K562 (cell line): ENCODE measurements at regions not wholly inside any gene's neighbourhood (a gene's known extent, or its start where the extent isn't known, plus 50 kb on each side); places are given as distances from the start of the nearest gene placed in this dataset.

ENCODE experiments used
- ATAC-seq: fragments of 200-7000 bp; cut with Tn5 transposase; 3 replicates; pipeline ENCODE4 v1.9.1; 2020; ENCODE audit warnings: moderate library complexity
- BruUV-seq: library from RNA; stranded (reverse); fragments of 400-500 nt; replicated peaks from 2 replicates; lab custom pipeline; 2021; lab: Mats Ljungman, UMichigan
- CTCF ChIA-PET: fragments of 300-600 bp; formaldehyde crosslinking; extraction: SDS; loops from one replicate; lab custom pipeline; 2021; ENCODE audit warnings: low intra/inter-chr PET ratio; lab: Yijun Ruan, JAX
- POLR2A ChIA-PET: fragments of 300-600, 350-650 bp; sonication (Branson Sonifier 250); formaldehyde crosslinking; extraction: SDS; loops from one replicate; lab custom pipeline; 2021; ENCODE audit warnings: antibody characterized with exemption, inconsistent platforms; lab: Yijun Ruan, JAX
- DNase-seq, 4 experiments: peaks; one replicate each; pipeline versions ENCODE4 v3.0.0 to v3.0.0-alpha.2; 2011 to 2018; ENCODE audit warnings: low spot score in 3 of 4, mixed read lengths in 3 of 4; ENCODE audit errors: extremely low read depth in 1 of 4
- FAIRE-seq: peaks from 2 replicates; lab custom pipeline; 2011; peaks lifted over from hg19 to GRCh38; lab: Jason Lieb, UNC
- H2AFZ ChIP-seq: 2 replicates; pipeline ENCODE4 v1.6.0; 2011; ENCODE audit warnings: low read depth, low read length, control low read depth, inconsistent platforms
- H3K27ac ChIP-seq: fragments of 200-600 bp; 3 replicates; pipeline ENCODE4 v1.8.0; 2011; ENCODE audit warnings: low read depth, mild to moderate bottlenecking, control low read depth, inconsistent platforms, low read length, moderate library complexity, mixed read lengths; ENCODE audit errors: extremely low read depth
- H3K27me3 ChIP-seq, 2 experiments: fragments of 300-600 bp in 1 of 2; 2 replicates in 1 of 2; 3 replicates in 1 of 2; pipeline versions ENCODE4 v1.6.0 to v1.8.0; 2011; ENCODE audit warnings: inconsistent platforms in 2 of 2, low read length in 2 of 2, mild to moderate bottlenecking in 1 of 2, mixed read lengths in 1 of 2, moderate library complexity in 1 of 2; ENCODE audit not compliant: control insufficient read depth in 2 of 2, insufficient read depth in 2 of 2
- H3K36me3 ChIP-seq: fragments of 300-600 bp; 3 replicates; pipeline ENCODE4 v1.8.0; 2011; ENCODE audit warnings: mild to moderate bottlenecking, low read length, inconsistent platforms; ENCODE audit not compliant: control insufficient read depth, insufficient read depth
- H3K4me1 ChIP-seq, 2 experiments: fragments of 200-600 bp in 1 of 2; replicated peaks in 1 of 2; 2 replicates in 1 of 2; 3 replicates in 1 of 2; pipeline versions ENCODE4 v1.5.1 to v1.8.0; 2011; ENCODE audit warnings: inconsistent platforms in 2 of 2, low read length in 2 of 2, mild to moderate bottlenecking in 1 of 2, mixed read lengths in 1 of 2, moderate library complexity in 1 of 2; ENCODE audit not compliant: control insufficient read depth in 2 of 2, insufficient read depth in 2 of 2
- H3K4me2 ChIP-seq: 2 replicates; pipeline ENCODE4 v1.6.1; 2011; ENCODE audit warnings: low read length, control low read depth, inconsistent platforms, mixed read lengths; ENCODE audit not compliant: insufficient read depth
- H3K4me3 ChIP-seq: fragments of 200-600 bp; sonication (generic), shearing (Covaris generic); 2 replicates; pipeline ENCODE4 v1.5.1; 2016; ENCODE audit warnings: control low read depth, inconsistent platforms
- H3K79me2 ChIP-seq: fragments of 200-600 bp; 3 replicates; pipeline ENCODE4 v1.8.0; 2011; ENCODE audit warnings: low read length, inconsistent platforms; ENCODE audit not compliant: control insufficient read depth, insufficient read depth
- H3K9ac ChIP-seq, 2 experiments: 2 replicates each; pipeline versions ENCODE4 v1.6.0 to v1.6.1; 2011; ENCODE audit warnings: low read depth in 2 of 2, low read length in 2 of 2, control low read depth in 1 of 2, inconsistent platforms in 1 of 2, mild to moderate bottlenecking in 1 of 2, mixed read lengths in 1 of 2; ENCODE audit not compliant: insufficient read depth in 1 of 2
- H3K9me1 ChIP-seq: one replicate; pipeline ENCODE4 v1.6.0; 2011; ENCODE audit warnings: inconsistent platforms, mild to moderate bottlenecking, low read length, moderate library complexity; ENCODE audit not compliant: control insufficient read depth, insufficient read depth
- H3K9me3 ChIP-seq: replicated peaks from 2 replicates; pipeline ENCODE4 v1.5.1; 2011; ENCODE audit warnings: low read depth, low read length, inconsistent platforms; ENCODE audit not compliant: control insufficient read depth, insufficient read depth
- H4K20me1 ChIP-seq: replicated peaks from 2 replicates; pipeline ENCODE4 v1.6.1; 2011; ENCODE audit warnings: low read length, inconsistent platforms, mixed read lengths; ENCODE audit not compliant: control insufficient read depth, insufficient read depth
- CBFA2T3 ChIP-seq: fragments of 450-650 bp; IDR thresholded peaks from 2 replicates; pipeline ENCODE4 v1.6.1; 2017
- CBX3 ChIP-seq, 2 experiments: IDR thresholded peaks; 1 replicate in 1 of 2; 2 replicates in 1 of 2; pipeline ENCODE4 v1.6.1; 2012; ENCODE audit warnings: inconsistent platforms in 2 of 2, low read length in 2 of 2, borderline replicate concordance in 1 of 2, control low read depth in 1 of 2
- CEBPG ChIP-seq, 3 experiments: fragments of 200-800 bp in 1 of 3; sonication (Bioruptor generic) in 1 of 3; sonication (generic) in 1 of 3; formaldehyde crosslinking in 1 of 3; IDR thresholded peaks in 2 of 3; conservative IDR thresholded peaks in 1 of 3; 2 replicates each; pipeline versions ENCODE4 v1.6.1 to v1.8.0; 2016 to 2022; ENCODE audit warnings: missing compliant biosample characterization in 2 of 3, missing genetic modification characterization in 2 of 3, mild to moderate bottlenecking in 1 of 3, missing genetic modification reagents in 1 of 3
- HDAC6 ChIP-seq: IDR thresholded peaks from 2 replicates; pipeline ENCODE4 v1.6.1; 2012; ENCODE audit warnings: low read depth, mild to moderate bottlenecking, control low read depth, inconsistent platforms, low read length, moderate library complexity
- HNRNPLL ChIP-seq: fragments of 200-400 bp; formaldehyde crosslinking; IDR thresholded peaks from 2 replicates; pipeline ENCODE4 v1.6.1; 2017; ENCODE audit warnings: low read length, low read depth, mild to moderate bottlenecking; ENCODE audit not compliant: poor library complexity, severe bottlenecking
- HOMEZ ChIP-seq: fragments of 250-450 bp; sonication (Bioruptor Pico); IDR thresholded peaks from 2 replicates; pipeline ENCODE4 v1.4.0; 2020; ENCODE audit warnings: mild to moderate bottlenecking, moderate library complexity
- JUND ChIP-seq, 2 experiments: IDR thresholded peaks; 2 replicates in 1 of 2; 3 replicates in 1 of 2; pipeline ENCODE4 v1.6.1; 2011; ENCODE audit warnings: borderline replicate concordance in 2 of 2, low read depth in 2 of 2, low read length in 2 of 2, improper control_type of control experiment in 1 of 2, missing biosample characterization in 1 of 2, missing genetic modification characterization in 1 of 2, missing genetic modification reagents in 1 of 2
- KDM4B ChIP-seq, 2 experiments: fragments of 450-650 bp in 1 of 2; sonication (generic) in 1 of 2; IDR thresholded peaks; 2 replicates each; pipeline ENCODE4 v1.6.1; 2016 to 2017; ENCODE audit warnings: borderline replicate concordance in 2 of 2, antibody characterized with exemption in 1 of 2, low read depth in 1 of 2, mild to moderate bottlenecking in 1 of 2
- MEF2A ChIP-seq: IDR thresholded peaks from 2 replicates; pipeline ENCODE4 v1.6.1; 2011; ENCODE audit warnings: low read depth, mild to moderate bottlenecking, low read length, moderate library complexity; ENCODE audit not compliant: control insufficient read depth
- NFYB ChIP-seq: IDR thresholded peaks from 2 replicates; pipeline ENCODE4 v1.6.1; 2011; ENCODE audit warnings: mild to moderate bottlenecking, moderate library complexity; ENCODE audit not compliant: insufficient read length; ENCODE audit errors: extremely low read depth
- NR1H2 ChIP-seq: sonication (generic); formaldehyde crosslinking; IDR thresholded peaks from 2 replicates; pipeline ENCODE4 v1.4.0; 2020; ENCODE audit warnings: mild to moderate bottlenecking, missing genetic modification reagents
- NR3C1 ChIP-seq: sonication (generic); formaldehyde crosslinking; IDR thresholded peaks from 2 replicates; pipeline ENCODE4 v1.8.1; 2022; ENCODE audit warnings: missing genetic modification reagents
- TCF15 ChIP-seq: fragments of 250-450 bp; sonication (Bioruptor Pico); IDR thresholded peaks from 2 replicates; pipeline ENCODE4 v1.8.0; 2022; ENCODE audit warnings: moderate library complexity, mild to moderate bottlenecking, inconsistent platforms
- ZNF165 ChIP-seq: fragments of 250-450 bp; sonication (Bioruptor Pico); IDR thresholded peaks from 2 replicates; pipeline ENCODE4 v1.4.0; 2020; ENCODE audit warnings: borderline replicate concordance
- ZNF740 ChIP-seq, 3 experiments: fragments of 200-800 bp in 1 of 3; sonication (Bioruptor generic) in 1 of 3; sonication (generic) in 1 of 3; formaldehyde crosslinking in 1 of 3; IDR thresholded peaks; 2 replicates each; pipeline versions ENCODE4 v1.6.1 to v1.8.0; 2016 to 2022; ENCODE audit warnings: mild to moderate bottlenecking in 2 of 3, missing compliant biosample characterization in 2 of 3, missing genetic modification characterization in 2 of 3, missing genetic modification reagents in 1 of 3
- ZNF76 ChIP-seq: fragments of 250-450 bp; sonication (Bioruptor Pico); IDR thresholded peaks from 2 replicates; pipeline ENCODE4 v1.4.0; 2020; ENCODE audit warnings: mild to moderate bottlenecking, moderate library complexity, borderline replicate concordance
- WGBS: fragments of 100-300 bp; shearing (Covaris generic); methylation state at CpG from one replicate; pipeline ENCODE4 v1.1.6; 2016; ENCODE audit warnings: low coverage, mixed read lengths; ENCODE audit not compliant: insufficient coverage; ENCODE audit errors: missing lambda C conversion rate; 5-methylcytosine and 5-hydroxymethylcytosine counted together
- in situ Hi-C: fragments of 300-500 bp; cut with MboI; formaldehyde crosslinking; loops from 4 replicates; pipeline ENCODE4 v1.15.0; 2018; ENCODE audit warnings: inconsistent platforms, mixed read lengths
- intact Hi-C: fragments of 100-400 bp; cut with micrococcal nuclease; formaldehyde crosslinking; loops from 2 replicates; pipeline ENCODE4 v1.14.2; 2022

GRCh38 chr1:37158113-37158749 lies 123.9 kb upstream of the GRIK3 start:
- in situ Hi-C loops (no loop called here), intact Hi-C loops (no loop called here)
- Histone ChIP-seq H3K9ac (no peak overlapping the region), H3K4me3 (no peak overlapping the region), H3K79me2 (no peaks in the 10 kb centered on the region), H3K9me1 (no peaks in the 10 kb centered on the region), H3K36me3 (no peaks in the 10 kb centered on the region), H3K9me3 (no peaks in the 10 kb centered on the region), H3K27ac (no peak overlapping the region), H2AFZ (no peak overlapping the region), H4K20me1 (no peaks in the 10 kb centered on the region), H3K27me3 (no peaks in the 10 kb centered on the region), H3K4me1 (no peaks in the 10 kb centered on the region), H3K4me2 (no peak overlapping the region)
- DNase-seq (no peak), FAIRE-seq (no peak), ATAC-seq (no peak)
- WGBS: 0% methylated on average over 5 of the region's 5 CpGs
- no peak for TF ChIP-seq ZNF165 (CRISPR knock-in tag)
- no peak for TF ChIP-seq KDM4B (IDR thresholded peaks at IDR 0.05; ENCODE audit: borderline replicate concordance in 2 of 2, low read depth in 1 of 2)
- TF ChIP-seq ZNF76 (CRISPR knock-in tag): no peak
- no peak for TF ChIP-seq HOMEZ (CRISPR knock-in tag)
- no peak for TF ChIP-seq NR1H2
- TF ChIP-seq NFYB: no peak
- TF ChIP-seq CEBPG (CRISPR knock-in tag; IDR thresholded peaks at IDR 0.05): no peak
- no peak for TF ChIP-seq CEBPG (tag; conservative IDR thresholded peaks at IDR 0.05 in 1 of 2, IDR thresholded peaks at IDR 0.05 in 1 of 2)
- no peak for TF ChIP-seq MEF2A
- no peak for TF ChIP-seq ZNF740 (CRISPR knock-in tag; IDR thresholded peaks at IDR 0.05)
- TF ChIP-seq ZNF740 (tag; IDR thresholded peaks at IDR 0.05): no peak
- no peak for TF ChIP-seq TCF15 (CRISPR knock-in tag)
- TF ChIP-seq CBFA2T3: no peak
- TF ChIP-seq HNRNPLL: no peak
- TF ChIP-seq HDAC6: no peak
- no peak for TF ChIP-seq NR3C1
- TF ChIP-seq JUND (IDR thresholded peaks at IDR 0.05; ENCODE audit: borderline replicate concordance, low read depth, low read length): no peak
- no peak for TF ChIP-seq JUND (tag; IDR thresholded peaks at IDR 0.05; ENCODE audit: borderline replicate concordance, low read depth, low read length)
- no peak for TF ChIP-seq CBX3 (IDR thresholded peaks at IDR 0.05; ENCODE audit: borderline replicate concordance in 1 of 2, low read length in 2 of 2)
- POLR2A ChIA-PET: interaction anchor here (0.5 to 1.1 kb wide), 6 partner anchors 10 to 386 kb away, joined by 3 to 4 read pairs (median 3); no protein-coding TSS in a partner anchor
- no TSS peak for BruUV-seq
- CTCF ChIA-PET: no interaction called here
